Tibial nerve (tissue), 4 donors: ENCODE measurements at regions not wholly inside any gene's neighbourhood (a gene's known extent, or its start where the extent isn't known, plus 50 kb on each side); places are given as distances from the start of the nearest gene placed in this dataset.

Experiments
- EP300 ChIP-seq, 2 donors: sonication (generic); formaldehyde crosslinking; IDR thresholded peaks; one replicate each; pipeline ENCODE4 v1.6.1; 2017; ENCODE audit warnings: antibody characterized with exemption in 2 of 2, mild to moderate bottlenecking in 1 of 2
- TF ChIP-seq, protein P1 (sequence below), 5 experiments: fragments of 200-600 bp in 3 of 5; fragments of 450-650 bp in 2 of 5; sonication (generic) in 3 of 5; IDR thresholded peaks; one replicate each; pipeline ENCODE4 v1.5.1; 2016 to 2019; ENCODE audit warnings: antibody characterized with exemption in 5 of 5, mild to moderate bottlenecking in 3 of 5, moderate library complexity in 2 of 5

DNA sequence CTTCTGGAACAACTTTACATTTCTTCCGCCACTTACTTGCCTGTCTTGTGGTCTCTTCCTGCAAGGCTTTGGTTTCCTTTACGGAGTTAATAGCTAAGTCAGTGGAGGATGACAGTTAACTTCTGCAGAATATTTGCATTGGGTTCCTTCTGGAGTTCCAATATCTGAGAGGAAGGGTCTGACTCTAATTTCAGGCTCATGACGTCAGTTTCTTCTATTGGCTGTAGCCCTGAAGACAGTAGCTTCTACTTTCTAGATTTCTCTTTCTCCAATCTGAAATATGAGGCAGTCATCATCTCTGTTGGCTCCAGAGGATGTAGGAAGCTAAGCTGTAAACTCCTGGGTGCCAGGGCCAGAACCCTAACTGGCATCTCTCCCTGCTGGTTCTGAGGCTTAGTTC, 76.7 kb downstream of the FRMPD3 start:
- TF ChIP-seq, protein P1, sequence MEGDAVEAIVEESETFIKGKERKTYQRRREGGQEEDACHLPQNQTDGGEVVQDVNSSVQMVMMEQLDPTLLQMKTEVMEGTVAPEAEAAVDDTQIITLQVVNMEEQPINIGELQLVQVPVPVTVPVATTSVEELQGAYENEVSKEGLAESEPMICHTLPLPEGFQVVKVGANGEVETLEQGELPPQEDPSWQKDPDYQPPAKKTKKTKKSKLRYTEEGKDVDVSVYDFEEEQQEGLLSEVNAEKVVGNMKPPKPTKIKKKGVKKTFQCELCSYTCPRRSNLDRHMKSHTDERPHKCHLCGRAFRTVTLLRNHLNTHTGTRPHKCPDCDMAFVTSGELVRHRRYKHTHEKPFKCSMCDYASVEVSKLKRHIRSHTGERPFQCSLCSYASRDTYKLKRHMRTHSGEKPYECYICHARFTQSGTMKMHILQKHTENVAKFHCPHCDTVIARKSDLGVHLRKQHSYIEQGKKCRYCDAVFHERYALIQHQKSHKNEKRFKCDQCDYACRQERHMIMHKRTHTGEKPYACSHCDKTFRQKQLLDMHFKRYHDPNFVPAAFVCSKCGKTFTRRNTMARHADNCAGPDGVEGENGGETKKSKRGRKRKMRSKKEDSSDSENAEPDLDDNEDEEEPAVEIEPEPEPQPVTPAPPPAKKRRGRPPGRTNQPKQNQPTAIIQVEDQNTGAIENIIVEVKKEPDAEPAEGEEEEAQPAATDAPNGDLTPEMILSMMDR (IDR thresholded peaks at IDR 0.05): no peak
- no peak for TF ChIP-seq EP300 (IDR thresholded peaks at IDR 0.05)
